Natural killer cell (primary cell): ENCODE measurements at regions not wholly inside any gene's neighbourhood (a gene's known extent, or its start where the extent isn't known, plus 50 kb on each side); places are given as distances from the start of the nearest gene placed in this dataset.

Experiments used
- ATAC-seq, 3 donors: fragments of 150-1000 bp in 2 of 3; fragments of 200-7000 bp in 1 of 3; cut with Tn5 transposase; 1 replicate in 1 of 3; 2 replicates in 2 of 3; pipeline ENCODE4 v1.10.0; 2021; ENCODE audit warnings: mild to moderate bottlenecking in 2 of 3, moderate library complexity in 2 of 3
- DNase-seq, 2 donors: peaks; one replicate each; pipeline versions ENCODE4 v3.0.0 to v3.0.0-alpha.2; 2013 to 2021; ENCODE audit warnings: mixed read lengths in 1 of 2
- H3K27ac ChIP-seq: one replicate; pipeline ENCODE4 v1.5.1; 2013; ENCODE audit warnings: mild to moderate bottlenecking, low read length
- H3K27me3 ChIP-seq: one replicate; pipeline ENCODE4 v1.6.1; 2013; ENCODE audit warnings: low read length; ENCODE audit not compliant: control insufficient read depth, insufficient read depth
- H3K36me3 ChIP-seq: one replicate; pipeline ENCODE4 v1.6.1; 2013; ENCODE audit warnings: low read length; ENCODE audit not compliant: control insufficient read depth, insufficient read depth
- H3K4me1 ChIP-seq: one replicate; pipeline ENCODE4 v1.6.1; 2013; ENCODE audit warnings: low read length; ENCODE audit not compliant: control insufficient read depth, insufficient read depth
- H3K4me3 ChIP-seq: one replicate; pipeline ENCODE4 v1.5.1; 2013; ENCODE audit warnings: low read length
- H3K9me3 ChIP-seq: one replicate; pipeline ENCODE4 v1.6.1; 2013; ENCODE audit warnings: low read length; ENCODE audit not compliant: control insufficient read depth, insufficient read depth
- H3K27ac Mint-ChIP-seq, 2 donors: one replicate each; pipeline ENCODE4 v1.8.0; 2022; ENCODE audit warnings: mild to moderate bottlenecking in 2 of 2, mixed read lengths in 2 of 2, moderate library complexity in 1 of 2
- H3K27me3 Mint-ChIP-seq, 2 donors: one replicate each; pipeline ENCODE4 v1.8.0; 2022; ENCODE audit warnings: low read depth in 2 of 2, mixed read lengths in 2 of 2
- H3K36me3 Mint-ChIP-seq: one replicate; pipeline ENCODE4 v1.8.0; 2022; ENCODE audit warnings: mixed read lengths
- H3K4me1 Mint-ChIP-seq, 2 donors: one replicate each; pipeline ENCODE4 v1.8.0; 2022; ENCODE audit warnings: mixed read lengths in 2 of 2
- H3K4me3 Mint-ChIP-seq: one replicate; pipeline ENCODE4 v1.8.0; 2022; ENCODE audit warnings: mild to moderate bottlenecking, moderate library complexity, mixed read lengths
- H3K9me3 Mint-ChIP-seq, 2 donors: one replicate each; pipeline ENCODE4 v1.8.0; 2022; ENCODE audit warnings: mixed read lengths in 2 of 2
- CTCF ChIP-seq: fragments of 200-600 bp; IDR thresholded peaks from one replicate; pipeline ENCODE4 v1.8.0; 2022; ENCODE audit warnings: antibody characterized with exemption
- WGBS: methylation state at CpG from one replicate; pipeline ENCODE4 v1.1.7; 2013; ENCODE audit warnings: missing lambda C conversion rate; ENCODE audit not compliant: insufficient coverage; 5-methylcytosine and 5-hydroxymethylcytosine counted together
- intact Hi-C: fragments of 100-400 bp; cut with micrococcal nuclease; formaldehyde crosslinking; loops from one replicate; pipeline ENCODE4 v1.14.2; 2022

- TF ChIP-seq CTCF: no peak
- H3K4me3 Mint-ChIP-seq: no peak overlapping the region
- H3K36me3 Mint-ChIP-seq: no peaks in the 10 kb centered on the region
- no peak for ATAC-seq
- no peak overlapping the region for H3K27ac ChIP-seq
- H3K27ac Mint-ChIP-seq: no peak overlapping the region
- no peak overlapping the region for H3K4me3 ChIP-seq
- H3K27me3 Mint-ChIP-seq: no peaks in the 10 kb centered on the region
- no peaks in the 10 kb centered on the region for H3K4me1 Mint-ChIP-seq
- no CpG with 5 or more reads among the region's 2 CpGs for WGBS
- H3K9me3 ChIP-seq: no peaks in the 10 kb centered on the region
- peaks cover 9 to 17% of the 10 kb centered on the region in 2 donors for H3K9me3 Mint-ChIP-seq
- H3K4me1 ChIP-seq: no peaks in the 10 kb centered on the region
- DNase-seq: no peak
- no peaks in the 10 kb centered on the region for H3K36me3 ChIP-seq
- H3K27me3 ChIP-seq: no peaks in the 10 kb centered on the region
- intact Hi-C loops: no loop called here
Measured at GRCh38 chr4:126937846-126938422, 694.8 kb upstream of the INTU start.

- Mint-ChIP-seq H3K4me3 (no peak overlapping the region), H3K9me3 (peaks cover 11 to 17% of the 10 kb centered on the region in 2 donors), H3K36me3 (no peaks in the 10 kb centered on the region), H3K27ac (no peak overlapping the region), H3K4me1 (no peaks in the 10 kb centered on the region), H3K27me3 (no peaks in the 10 kb centered on the region)
- H3K9me3 ChIP-seq: no peaks in the 10 kb centered on the region
- ATAC-seq (no peak), DNase-seq (no peak)
- no peaks in the 10 kb centered on the region for H3K4me1 ChIP-seq
- H3K4me3 ChIP-seq: no peak overlapping the region
- H3K36me3 ChIP-seq: no peaks in the 10 kb centered on the region
- intact Hi-C loops: no loop called here
- no peaks in the 10 kb centered on the region for H3K27me3 ChIP-seq
- 47% methylated on average over 2 of the region's 2 CpGs for WGBS
- H3K27ac ChIP-seq: no peak overlapping the region
- TF ChIP-seq CTCF: no peak
Measured at GRCh38 chr4:126939401-126939800, 693.4 kb upstream of the INTU start.

GRCh38 chr4:126947536-126947935 is 685.2 kb upstream of the INTU start:
- ATAC-seq (no peak), DNase-seq (no peak)
- Mint-ChIP-seq H3K4me1 (no peaks in the 10 kb centered on the region), H3K27ac (no peak overlapping the region), H3K4me3 (no peak overlapping the region), H3K9me3 (peaks cover 12 to 15% of the 10 kb centered on the region in 2 donors), H3K27me3 (no peaks in the 10 kb centered on the region), H3K36me3 (no peaks in the 10 kb centered on the region)
- H3K27ac ChIP-seq: no peak overlapping the region
- intact Hi-C loops: no loop called here
- WGBS: 63% methylated on average over 2 of the region's 3 CpGs
- H3K4me3 ChIP-seq: no peak overlapping the region
- H3K4me1 ChIP-seq: no peaks in the 10 kb centered on the region
- TF ChIP-seq CTCF: no peak
- H3K9me3 ChIP-seq: no peaks in the 10 kb centered on the region
- H3K36me3 ChIP-seq: no peaks in the 10 kb centered on the region
- H3K27me3 ChIP-seq: no peaks in the 10 kb centered on the region
